ENCODE measurements at regions not wholly inside any gene's neighbourhood (a gene's known extent, or its start where the extent isn't known, plus 50 kb on each side); places are given as distances from the start of the nearest gene placed in this dataset.

DNA sequence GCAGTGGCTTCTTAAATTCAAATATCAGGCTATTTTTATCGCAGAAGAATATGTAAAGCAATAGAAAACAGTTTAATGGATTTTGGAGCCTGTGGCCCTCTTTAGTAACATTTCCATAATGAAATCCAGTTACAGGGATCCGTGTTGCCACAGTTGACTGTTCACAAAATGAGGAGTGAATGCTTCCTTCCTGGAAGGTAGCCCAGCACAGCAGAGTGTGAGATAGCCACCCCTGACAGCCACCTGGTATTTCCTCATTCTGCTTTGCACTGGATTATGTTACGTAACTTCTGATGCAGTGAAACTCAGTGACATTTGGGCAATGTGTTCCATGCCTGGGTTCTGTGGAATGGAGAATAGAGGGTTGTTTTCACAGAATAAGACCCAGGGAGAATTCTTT is 517.2 kb downstream of the RBFOX1 start:
- TF ChIP-seq ZNF521 (tag by site-specific recombination; IDR thresholded peaks at IDR 0.05) (no peak), ZNF311 (tag by site-specific recombination; IDR thresholded peaks at IDR 0.05; ENCODE audit: borderline replicate concordance) (no peak), KLF10 (tag by site-specific recombination; IDR thresholded peaks at IDR 0.05) (no peak), SP2 (tag by site-specific recombination; IDR thresholded peaks at IDR 0.05) (no peak), EGR2 (tag by site-specific recombination; IDR thresholded peaks at IDR 0.05; ENCODE audit: low read depth) (no peak), ZNF416 (tag by site-specific recombination; IDR thresholded peaks at IDR 0.05) (no peak), ZNF776 (tag by site-specific recombination; IDR thresholded peaks at IDR 0.05; ENCODE audit: borderline replicate concordance) (no peak), ZNF433 (tag by site-specific recombination; IDR thresholded peaks at IDR 0.05; ENCODE audit: low read depth) (no peak), MEIS1 (CRISPR knock-in tag; IDR thresholded peaks at IDR 0.05; ENCODE audit: borderline replicate concordance) (no peak), ZSCAN23 (tag by site-specific recombination; IDR thresholded peaks at IDR 0.05) (no peak), ZNF561 (tag by site-specific recombination; IDR thresholded peaks at IDR 0.05; ENCODE audit: borderline replicate concordance) (no peak), ZNF341 (tag by site-specific recombination; IDR thresholded peaks at IDR 0.05; ENCODE audit: low read depth) (no peak), ZNF19 (tag by site-specific recombination; IDR thresholded peaks at IDR 0.05; ENCODE audit: low read depth) (no peak), ZBTB1 (tag by site-specific recombination; IDR thresholded peaks at IDR 0.05) (no peak), ZNF747 (tag by site-specific recombination; IDR thresholded peaks at IDR 0.05) (no peak)
- TF ChIP-seq, protein P1, sequence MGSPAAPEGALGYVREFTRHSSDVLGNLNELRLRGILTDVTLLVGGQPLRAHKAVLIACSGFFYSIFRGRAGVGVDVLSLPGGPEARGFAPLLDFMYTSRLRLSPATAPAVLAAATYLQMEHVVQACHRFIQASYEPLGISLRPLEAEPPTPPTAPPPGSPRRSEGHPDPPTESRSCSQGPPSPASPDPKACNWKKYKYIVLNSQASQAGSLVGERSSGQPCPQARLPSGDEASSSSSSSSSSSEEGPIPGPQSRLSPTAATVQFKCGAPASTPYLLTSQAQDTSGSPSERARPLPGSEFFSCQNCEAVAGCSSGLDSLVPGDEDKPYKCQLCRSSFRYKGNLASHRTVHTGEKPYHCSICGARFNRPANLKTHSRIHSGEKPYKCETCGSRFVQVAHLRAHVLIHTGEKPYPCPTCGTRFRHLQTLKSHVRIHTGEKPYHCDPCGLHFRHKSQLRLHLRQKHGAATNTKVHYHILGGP (tag by site-specific recombination; IDR thresholded peaks at IDR 0.05) = no peak
- TF ChIP-seq, protein P2, sequence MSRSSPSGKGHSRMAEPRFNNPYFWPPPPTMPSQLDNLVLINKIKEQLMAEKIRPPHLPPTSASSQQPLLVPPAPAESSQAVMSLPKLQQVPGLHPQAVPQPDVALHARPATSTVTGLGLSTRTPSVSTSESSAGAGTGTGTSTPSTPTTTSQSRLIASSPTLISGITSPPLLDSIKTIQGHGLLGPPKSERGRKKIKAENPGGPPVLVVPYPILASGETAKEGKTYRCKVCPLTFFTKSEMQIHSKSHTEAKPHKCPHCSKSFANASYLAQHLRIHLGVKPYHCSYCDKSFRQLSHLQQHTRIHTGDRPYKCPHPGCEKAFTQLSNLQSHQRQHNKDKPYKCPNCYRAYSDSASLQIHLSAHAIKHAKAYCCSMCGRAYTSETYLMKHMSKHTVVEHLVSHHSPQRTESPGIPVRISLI (tag by site-specific recombination; IDR thresholded peaks at IDR 0.05) = no peak
- POLR2A ChIA-PET = no interaction called here
- CTCF ChIA-PET = no interaction called here
- Histone ChIP-seq H3K36me3 (ENCODE audit: control insufficient read depth in 2 of 2, insufficient read depth in 1 of 2, low read length in 2 of 2) (no peaks in the 10 kb centered on the region), H3K4me1 (ENCODE audit: control insufficient read depth, insufficient read depth, low read length) (no peaks in the 10 kb centered on the region), H3K4me3 (ENCODE audit: low read depth, low read length) (no peak overlapping the region), H3K27ac (ENCODE audit: extremely low read depth, low read depth, low read length) (no peak overlapping the region), H3K9me3 (ENCODE audit: control insufficient read depth, insufficient read depth, low read depth, low read length) (no peaks in the 10 kb centered on the region)

DNA sequence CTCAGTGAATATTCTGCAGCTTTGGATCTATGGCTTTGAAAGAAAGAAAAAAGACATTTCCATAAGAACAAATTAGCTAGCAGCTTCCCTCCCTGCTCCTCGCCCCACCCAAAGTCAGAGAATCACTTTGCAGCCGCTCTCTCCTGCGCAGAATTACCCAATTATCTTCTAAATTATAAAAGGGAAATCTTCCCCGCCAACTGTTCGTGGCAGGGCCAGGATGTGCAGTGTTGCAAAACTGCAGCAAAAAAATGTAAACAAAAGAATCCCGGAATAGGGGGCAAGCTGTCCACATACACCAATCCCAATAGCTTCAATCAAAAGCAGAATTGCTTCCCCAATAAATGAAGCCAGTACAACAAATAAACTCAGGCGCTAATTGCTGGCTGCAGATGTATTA is 510.6 kb downstream of the RBFOX1 start:
- CTCF ChIA-PET = no interaction called here
- TF ChIP-seq, protein P3, sequence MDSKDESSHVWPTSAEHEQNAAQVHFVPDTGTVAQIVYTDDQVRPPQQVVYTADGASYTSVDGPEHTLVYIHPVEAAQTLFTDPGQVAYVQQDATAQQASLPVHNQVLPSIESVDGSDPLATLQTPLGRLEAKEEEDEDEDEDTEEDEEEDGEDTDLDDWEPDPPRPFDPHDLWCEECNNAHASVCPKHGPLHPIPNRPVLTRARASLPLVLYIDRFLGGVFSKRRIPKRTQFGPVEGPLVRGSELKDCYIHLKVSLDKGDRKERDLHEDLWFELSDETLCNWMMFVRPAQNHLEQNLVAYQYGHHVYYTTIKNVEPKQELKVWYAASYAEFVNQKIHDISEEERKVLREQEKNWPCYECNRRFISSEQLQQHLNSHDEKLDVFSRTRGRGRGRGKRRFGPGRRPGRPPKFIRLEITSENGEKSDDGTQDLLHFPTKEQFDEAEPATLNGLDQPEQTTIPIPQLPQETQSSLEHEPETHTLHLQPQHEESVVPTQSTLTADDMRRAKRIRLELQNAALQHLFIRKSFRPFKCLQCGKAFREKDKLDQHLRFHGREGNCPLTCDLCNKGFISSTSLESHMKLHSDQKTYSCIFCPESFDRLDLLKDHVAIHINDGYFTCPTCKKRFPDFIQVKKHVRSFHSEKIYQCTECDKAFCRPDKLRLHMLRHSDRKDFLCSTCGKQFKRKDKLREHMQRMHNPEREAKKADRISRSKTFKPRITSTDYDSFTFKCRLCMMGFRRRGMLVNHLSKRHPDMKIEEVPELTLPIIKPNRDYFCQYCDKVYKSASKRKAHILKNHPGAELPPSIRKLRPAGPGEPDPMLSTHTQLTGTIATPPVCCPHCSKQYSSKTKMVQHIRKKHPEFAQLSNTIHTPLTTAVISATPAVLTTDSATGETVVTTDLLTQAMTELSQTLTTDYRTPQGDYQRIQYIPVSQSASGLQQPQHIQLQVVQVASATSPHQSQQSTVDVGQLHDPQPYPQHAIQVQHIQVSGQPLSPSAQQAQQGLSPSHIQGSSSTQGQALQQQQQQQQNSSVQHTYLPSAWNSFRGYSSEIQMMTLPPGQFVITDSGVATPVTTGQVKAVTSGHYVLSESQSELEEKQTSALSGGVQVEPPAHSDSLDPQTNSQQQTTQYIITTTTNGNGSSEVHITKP (tag by site-specific recombination; IDR thresholded peaks at IDR 0.05) = no peak
- TF ChIP-seq HOXC10 (CRISPR knock-in tag; IDR thresholded peaks at IDR 0.05) = no peak
- no peak for TF ChIP-seq ZNF211 (tag by site-specific recombination; IDR thresholded peaks at IDR 0.05; ENCODE audit: low read depth)
- no peak for TF ChIP-seq ZNF404 (tag by site-specific recombination; IDR thresholded peaks at IDR 0.05)
- no peak for TF ChIP-seq SP7 (tag by site-specific recombination; IDR thresholded peaks at IDR 0.05)
- TF ChIP-seq, protein P4, sequence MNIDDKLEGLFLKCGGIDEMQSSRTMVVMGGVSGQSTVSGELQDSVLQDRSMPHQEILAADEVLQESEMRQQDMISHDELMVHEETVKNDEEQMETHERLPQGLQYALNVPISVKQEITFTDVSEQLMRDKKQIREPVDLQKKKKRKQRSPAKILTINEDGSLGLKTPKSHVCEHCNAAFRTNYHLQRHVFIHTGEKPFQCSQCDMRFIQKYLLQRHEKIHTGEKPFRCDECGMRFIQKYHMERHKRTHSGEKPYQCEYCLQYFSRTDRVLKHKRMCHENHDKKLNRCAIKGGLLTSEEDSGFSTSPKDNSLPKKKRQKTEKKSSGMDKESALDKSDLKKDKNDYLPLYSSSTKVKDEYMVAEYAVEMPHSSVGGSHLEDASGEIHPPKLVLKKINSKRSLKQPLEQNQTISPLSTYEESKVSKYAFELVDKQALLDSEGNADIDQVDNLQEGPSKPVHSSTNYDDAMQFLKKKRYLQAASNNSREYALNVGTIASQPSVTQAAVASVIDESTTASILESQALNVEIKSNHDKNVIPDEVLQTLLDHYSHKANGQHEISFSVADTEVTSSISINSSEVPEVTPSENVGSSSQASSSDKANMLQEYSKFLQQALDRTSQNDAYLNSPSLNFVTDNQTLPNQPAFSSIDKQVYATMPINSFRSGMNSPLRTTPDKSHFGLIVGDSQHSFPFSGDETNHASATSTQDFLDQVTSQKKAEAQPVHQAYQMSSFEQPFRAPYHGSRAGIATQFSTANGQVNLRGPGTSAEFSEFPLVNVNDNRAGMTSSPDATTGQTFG (tag by site-specific recombination; IDR thresholded peaks at IDR 0.05; ENCODE audit: borderline replicate concordance) = no peak
- TF ChIP-seq ZNF239 (tag by site-specific recombination; IDR thresholded peaks at IDR 0.05) = no peak
- no peak for TF ChIP-seq GFI1B (tag by site-specific recombination; IDR thresholded peaks at IDR 0.05)
- no peak for TF ChIP-seq ZNF174 (tag by site-specific recombination; IDR thresholded peaks at IDR 0.05)
- TF ChIP-seq, protein P5, sequence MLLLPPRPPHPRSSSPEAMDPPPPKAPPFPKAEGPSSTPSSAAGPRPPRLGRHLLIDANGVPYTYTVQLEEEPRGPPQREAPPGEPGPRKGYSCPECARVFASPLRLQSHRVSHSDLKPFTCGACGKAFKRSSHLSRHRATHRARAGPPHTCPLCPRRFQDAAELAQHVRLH (tag by site-specific recombination; IDR thresholded peaks at IDR 0.05) = no peak
- no peak for TF ChIP-seq ZBTB20 (tag by site-specific recombination; IDR thresholded peaks at IDR 0.05)
- TF ChIP-seq YY2 (tag by site-specific recombination; IDR thresholded peaks at IDR 0.05) = no peak
- POLR2A ChIA-PET = no interaction called here
- H3K36me3 ChIP-seq (ENCODE audit: control insufficient read depth in 2 of 2, insufficient read depth in 1 of 2, low read length in 2 of 2) = no peaks in the 10 kb centered on the region
- no peaks in the 10 kb centered on the region for H3K9me3 ChIP-seq (ENCODE audit: control insufficient read depth, insufficient read depth, low read depth, low read length)
- no peaks in the 10 kb centered on the region for H3K4me1 ChIP-seq (ENCODE audit: control insufficient read depth, insufficient read depth, low read length)
- no peak overlapping the region for H3K27ac ChIP-seq (ENCODE audit: extremely low read depth, low read depth, low read length)
- H3K4me3 ChIP-seq (ENCODE audit: low read depth, low read length) = no peak overlapping the region
